K562 (cell line): ENCODE measurements at regions not wholly inside any gene's neighbourhood (a gene's known extent, or its start where the extent isn't known, plus 50 kb on each side); places are given as distances from the start of the nearest gene placed in this dataset.

Source experiments
- ATAC-seq: fragments of 200-7000 bp; cut with Tn5 transposase; 3 replicates; pipeline ENCODE4 v1.9.1; 2020; ENCODE audit warnings: moderate library complexity
- BruUV-seq: library from RNA; stranded (reverse); fragments of 400-500 nt; replicated peaks from 2 replicates; lab custom pipeline; 2021; lab: Mats Ljungman, UMichigan
- CTCF ChIA-PET: fragments of 300-600 bp; formaldehyde crosslinking; extraction: SDS; loops from one replicate; lab custom pipeline; 2021; ENCODE audit warnings: low intra/inter-chr PET ratio; lab: Yijun Ruan, JAX
- POLR2A ChIA-PET: fragments of 300-600, 350-650 bp; sonication (Branson Sonifier 250); formaldehyde crosslinking; extraction: SDS; loops from one replicate; lab custom pipeline; 2021; ENCODE audit warnings: antibody characterized with exemption, inconsistent platforms; lab: Yijun Ruan, JAX
- DNase-seq, 4 experiments: peaks; one replicate each; pipeline versions ENCODE4 v3.0.0 to v3.0.0-alpha.2; 2011 to 2018; ENCODE audit warnings: low spot score in 3 of 4, mixed read lengths in 3 of 4; ENCODE audit errors: extremely low read depth in 1 of 4
- FAIRE-seq: peaks from 2 replicates; lab custom pipeline; 2011; peaks lifted over from hg19 to GRCh38; lab: Jason Lieb, UNC
- H2AFZ ChIP-seq: 2 replicates; pipeline ENCODE4 v1.6.0; 2011; ENCODE audit warnings: low read depth, low read length, control low read depth, inconsistent platforms
- H3K27ac ChIP-seq: fragments of 200-600 bp; 3 replicates; pipeline ENCODE4 v1.8.0; 2011; ENCODE audit warnings: low read depth, mild to moderate bottlenecking, control low read depth, inconsistent platforms, low read length, moderate library complexity, mixed read lengths; ENCODE audit errors: extremely low read depth
- H3K27me3 ChIP-seq, 2 experiments: fragments of 300-600 bp in 1 of 2; 2 replicates in 1 of 2; 3 replicates in 1 of 2; pipeline versions ENCODE4 v1.6.0 to v1.8.0; 2011; ENCODE audit warnings: inconsistent platforms in 2 of 2, low read length in 2 of 2, mild to moderate bottlenecking in 1 of 2, mixed read lengths in 1 of 2, moderate library complexity in 1 of 2; ENCODE audit not compliant: control insufficient read depth in 2 of 2, insufficient read depth in 2 of 2
- H3K36me3 ChIP-seq: fragments of 300-600 bp; 3 replicates; pipeline ENCODE4 v1.8.0; 2011; ENCODE audit warnings: mild to moderate bottlenecking, low read length, inconsistent platforms; ENCODE audit not compliant: control insufficient read depth, insufficient read depth
- H3K4me1 ChIP-seq, 2 experiments: fragments of 200-600 bp in 1 of 2; replicated peaks in 1 of 2; 2 replicates in 1 of 2; 3 replicates in 1 of 2; pipeline versions ENCODE4 v1.5.1 to v1.8.0; 2011; ENCODE audit warnings: inconsistent platforms in 2 of 2, low read length in 2 of 2, mild to moderate bottlenecking in 1 of 2, mixed read lengths in 1 of 2, moderate library complexity in 1 of 2; ENCODE audit not compliant: control insufficient read depth in 2 of 2, insufficient read depth in 2 of 2
- H3K4me2 ChIP-seq: 2 replicates; pipeline ENCODE4 v1.6.1; 2011; ENCODE audit warnings: low read length, control low read depth, inconsistent platforms, mixed read lengths; ENCODE audit not compliant: insufficient read depth
- H3K4me3 ChIP-seq: fragments of 200-600 bp; sonication (generic), shearing (Covaris generic); 2 replicates; pipeline ENCODE4 v1.5.1; 2016; ENCODE audit warnings: control low read depth, inconsistent platforms
- H3K79me2 ChIP-seq: fragments of 200-600 bp; 3 replicates; pipeline ENCODE4 v1.8.0; 2011; ENCODE audit warnings: low read length, inconsistent platforms; ENCODE audit not compliant: control insufficient read depth, insufficient read depth
- H3K9ac ChIP-seq, 2 experiments: 2 replicates each; pipeline versions ENCODE4 v1.6.0 to v1.6.1; 2011; ENCODE audit warnings: low read depth in 2 of 2, low read length in 2 of 2, control low read depth in 1 of 2, inconsistent platforms in 1 of 2, mild to moderate bottlenecking in 1 of 2, mixed read lengths in 1 of 2; ENCODE audit not compliant: insufficient read depth in 1 of 2
- H3K9me1 ChIP-seq: one replicate; pipeline ENCODE4 v1.6.0; 2011; ENCODE audit warnings: inconsistent platforms, mild to moderate bottlenecking, low read length, moderate library complexity; ENCODE audit not compliant: control insufficient read depth, insufficient read depth
- H3K9me3 ChIP-seq: replicated peaks from 2 replicates; pipeline ENCODE4 v1.5.1; 2011; ENCODE audit warnings: low read depth, low read length, inconsistent platforms; ENCODE audit not compliant: control insufficient read depth, insufficient read depth
- H4K20me1 ChIP-seq: replicated peaks from 2 replicates; pipeline ENCODE4 v1.6.1; 2011; ENCODE audit warnings: low read length, inconsistent platforms, mixed read lengths; ENCODE audit not compliant: control insufficient read depth, insufficient read depth
- CEBPZ ChIP-seq: fragments of 150-350 bp; IDR thresholded peaks from 2 replicates; pipeline ENCODE4 v1.6.1; 2014; ENCODE audit warnings: low read depth, mild to moderate bottlenecking, low read length, borderline replicate concordance
- CHCHD3 ChIP-seq: fragments of 250-450 bp; sonication (Bioruptor Pico); IDR thresholded peaks from 2 replicates; pipeline ENCODE4 v2.1.2; 2022; ENCODE audit warnings: mild to moderate bottlenecking
- LEF1 ChIP-seq: fragments of 450-650 bp; IDR thresholded peaks from 2 replicates; pipeline ENCODE4 v1.6.1; 2016; ENCODE audit warnings: mild to moderate bottlenecking
- MNT ChIP-seq, 2 experiments: fragments of 450-650 bp; conservative IDR thresholded peaks; 2 replicates each; pipeline ENCODE4 v1.6.1; 2017; ENCODE audit warnings: mild to moderate bottlenecking in 2 of 2, moderate library complexity in 2 of 2
- NFIC ChIP-seq: fragments of 450-650 bp; IDR thresholded peaks from 2 replicates; pipeline ENCODE4 v1.6.1; 2017; ENCODE audit warnings: mild to moderate bottlenecking, inconsistent platforms
- NFXL1 ChIP-seq: fragments of 450-650 bp; formaldehyde crosslinking; IDR thresholded peaks from 2 replicates; pipeline ENCODE4 v1.4.0; 2021; ENCODE audit warnings: mild to moderate bottlenecking
- NR2F6 ChIP-seq: fragments of 450-650 bp; formaldehyde crosslinking; IDR thresholded peaks from 2 replicates; pipeline ENCODE4 v1.4.0; 2020; ENCODE audit warnings: mild to moderate bottlenecking
- PHF21A ChIP-seq: fragments of 450-650 bp; IDR thresholded peaks from 2 replicates; pipeline ENCODE4 v1.6.1; 2017; ENCODE audit warnings: low read depth, borderline replicate concordance
- PREB ChIP-seq: sonication (generic); formaldehyde crosslinking; IDR thresholded peaks from 2 replicates; pipeline ENCODE4 v1.8.1; 2023; ENCODE audit warnings: mild to moderate bottlenecking, missing genetic modification reagents
- SRSF3 ChIP-seq: fragments of 200-400 bp; formaldehyde crosslinking; IDR thresholded peaks from 2 replicates; pipeline ENCODE4 v1.6.1; 2016; ENCODE audit warnings: mild to moderate bottlenecking, low read length, moderate library complexity; ENCODE audit not compliant: insufficient read depth
- TGIF2 ChIP-seq: sonication (generic); formaldehyde crosslinking; IDR thresholded peaks from 2 replicates; pipeline ENCODE4 v1.8.1; 2022; ENCODE audit warnings: mild to moderate bottlenecking, missing genetic modification reagents, moderate library complexity
- U2AF2 ChIP-seq: fragments of 200-400 bp; formaldehyde crosslinking; optimal IDR thresholded peaks from 2 replicates; pipeline ENCODE3; 2017; ENCODE audit warnings: low read depth, mild to moderate bottlenecking, low read length
- ZBED1 ChIP-seq: IDR thresholded peaks from 2 replicates; pipeline ENCODE4 v1.6.1; 2014
- ZBTB12 ChIP-seq: fragments of 250-450 bp; sonication (Bioruptor Pico); IDR thresholded peaks from 2 replicates; pipeline ENCODE4 v1.4.0; 2020
- ZNF24 ChIP-seq: fragments of 450-650 bp; IDR thresholded peaks from 2 replicates; pipeline ENCODE4 v1.6.1; 2016
- ZNF785 ChIP-seq: fragments of 250-450 bp; sonication (Bioruptor Pico); IDR thresholded peaks from 2 replicates; pipeline ENCODE4 v1.4.0; 2020; ENCODE audit warnings: mild to moderate bottlenecking
- WGBS: fragments of 100-300 bp; shearing (Covaris generic); methylation state at CpG from one replicate; pipeline ENCODE4 v1.1.6; 2016; ENCODE audit warnings: low coverage, mixed read lengths; ENCODE audit not compliant: insufficient coverage; ENCODE audit errors: missing lambda C conversion rate; 5-methylcytosine and 5-hydroxymethylcytosine counted together
- in situ Hi-C: fragments of 300-500 bp; cut with MboI; formaldehyde crosslinking; loops from 4 replicates; pipeline ENCODE4 v1.15.0; 2018; ENCODE audit warnings: inconsistent platforms, mixed read lengths
- intact Hi-C: fragments of 100-400 bp; cut with micrococcal nuclease; formaldehyde crosslinking; loops from 2 replicates; pipeline ENCODE4 v1.14.2; 2022

GRCh38 chr5:136527311-136527710 is 162.0 kb upstream of the TRPC7 start (continued):
- TF ChIP-seq LEF1 (no peak), NFXL1 (CRISPR knock-in tag) (no peak), ZNF24 (no peak)

- CTCF ChIA-PET = no interaction called here
- FAIRE-seq = no peak
- TF ChIP-seq NFIC (no peak), PREB (no peak), ZNF785 (CRISPR knock-in tag) (no peak), TGIF2 (no peak), CHCHD3 (CRISPR knock-in tag) (no peak), MNT (conservative IDR thresholded peaks at IDR 0.05) (no peak), SRSF3 (no peak), CEBPZ (no peak), ZBTB12 (CRISPR knock-in tag) (no peak), PHF21A (no peak), U2AF2 (no peak), ZBED1 (no peak), NR2F6 (CRISPR knock-in tag) (no peak)
Measured at GRCh38 chr5:136526791-136527190, 161.4 kb upstream of the TRPC7 start.

More at GRCh38 chr5:136526791-136527190, 161.4 kb upstream of the TRPC7 start:
- no peaks in the 10 kb centered on the region; the same call in 1 of the 2 replicates for H4K20me1 ChIP-seq
- H3K9me1 ChIP-seq = no peaks in the 10 kb centered on the region
- POLR2A ChIA-PET = interaction anchor here (0.8 kb wide), 1 partner anchor 898 kb away, joined by 3 read pairs; no protein-coding TSS in a partner anchor
- no peaks in the 10 kb centered on the region for H3K79me2 ChIP-seq
- intact Hi-C loops (no loop called here), in situ Hi-C loops (no loop called here)
- H3K27ac ChIP-seq = no peak overlapping the region
- ATAC-seq (no peak), DNase-seq (no peak)
- 47% methylated on average over 4 of the region's 5 CpGs for WGBS
- H3K27me3 ChIP-seq = no peaks in the 10 kb centered on the region
- no TSS peak for BruUV-seq
- peaks cover 0 to 8% of the 10 kb centered on the region in 2 experiments; a peak in 3 of 5 replicates for H3K4me1 ChIP-seq
- no peak overlapping the region for H3K4me2 ChIP-seq
- H3K4me3 ChIP-seq = no peak overlapping the region
- no peaks in the 10 kb centered on the region for H3K36me3 ChIP-seq
- no peak overlapping the region for H3K9ac ChIP-seq
- no peaks in the 10 kb centered on the region for H3K9me3 ChIP-seq
- H2AFZ ChIP-seq = no peak overlapping the region
